Left lung (tissue), 4 donors: ENCODE measurements at regions not wholly inside any gene's neighbourhood (a gene's known extent, or its start where the extent isn't known, plus 50 kb on each side); places are given as distances from the start of the nearest gene placed in this dataset.

Experiments
- ATAC-seq: fragments of 200-7000 bp; cut with Tn5 transposase; one replicate; pipeline ENCODE4 v1.9.1; 2020; ENCODE audit warnings: moderate library complexity
- DNase-seq, 4 donors: peaks; one replicate each; pipeline ENCODE4 v3.0.0-alpha.2; 2013 to 2020
- H3K27ac ChIP-seq, 2 donors: fragments of 200-600 bp; sonication (generic) in 1 of 2; one replicate each; pipeline versions ENCODE4 v1.5.0 to v1.8.0; 2020 to 2021
- H3K27me3 ChIP-seq, 2 donors: fragments of 200-600 bp; sonication (generic) in 1 of 2; one replicate each; pipeline versions ENCODE4 v1.5.0 to v1.8.0; 2020 to 2021
- H3K36me3 ChIP-seq, 2 donors: fragments of 200-600 bp; sonication (generic) in 1 of 2; one replicate each; pipeline versions ENCODE4 v1.5.0 to v1.8.0; 2020 to 2021
- H3K4me1 ChIP-seq, 2 donors: fragments of 200-600 bp; one replicate each; pipeline ENCODE4 v1.8.0; 2021
- H3K4me3 ChIP-seq, 2 donors: fragments of 200-600 bp; sonication (generic) in 1 of 2; one replicate each; pipeline versions ENCODE4 v1.5.0 to v1.8.0; 2020 to 2021; ENCODE audit warnings: mild to moderate bottlenecking in 1 of 2
- H3K9me3 ChIP-seq, 2 donors: fragments of 200-600 bp; sonication (generic) in 1 of 2; one replicate each; pipeline versions ENCODE4 v1.5.0 to v1.8.0; 2020 to 2021
- CTCF ChIP-seq, 2 donors: fragments of 200-600 bp; sonication (generic) in 1 of 2; IDR thresholded peaks; one replicate each; pipeline versions ENCODE4 v1.5.0 to v1.8.0; 2021; ENCODE audit warnings: antibody characterized with exemption in 2 of 2
- intact Hi-C, 2 donors: fragments of 100-400 bp; cut with DNase I; formaldehyde crosslinking; loops; one replicate each; pipeline versions ENCODE4 v1.11.2 to v1.14.2; 2022
- donor health status: DM: no; HTN: yes; CAD: no.
- donor health status: DM: no; HTN: no; CAD: no.

- no peak for TF ChIP-seq CTCF (IDR thresholded peaks at IDR 0.05)
- intact Hi-C loops = loop anchor here in 1 of 2 donors (5.0 kb wide), 1 partner anchor 366 kb away; no protein-coding TSS in a partner anchor
- Histone ChIP-seq H3K4me3 (no peak overlapping the region), H3K27ac (no peak overlapping the region), H3K27me3 (peaks cover 0 to 5% of the 10 kb centered on the region in 2 donors), H3K9me3 (no peaks in the 10 kb centered on the region), H3K4me1 (peaks cover 0 to 8% of the 10 kb centered on the region in 2 donors), H3K36me3 (no peaks in the 10 kb centered on the region)
- ATAC-seq (no peak), DNase-seq (no peak)
These were observed 86.0 kb downstream of the SPP2 start for GRCh38 chr2:234136461-234136860.

DNA sequence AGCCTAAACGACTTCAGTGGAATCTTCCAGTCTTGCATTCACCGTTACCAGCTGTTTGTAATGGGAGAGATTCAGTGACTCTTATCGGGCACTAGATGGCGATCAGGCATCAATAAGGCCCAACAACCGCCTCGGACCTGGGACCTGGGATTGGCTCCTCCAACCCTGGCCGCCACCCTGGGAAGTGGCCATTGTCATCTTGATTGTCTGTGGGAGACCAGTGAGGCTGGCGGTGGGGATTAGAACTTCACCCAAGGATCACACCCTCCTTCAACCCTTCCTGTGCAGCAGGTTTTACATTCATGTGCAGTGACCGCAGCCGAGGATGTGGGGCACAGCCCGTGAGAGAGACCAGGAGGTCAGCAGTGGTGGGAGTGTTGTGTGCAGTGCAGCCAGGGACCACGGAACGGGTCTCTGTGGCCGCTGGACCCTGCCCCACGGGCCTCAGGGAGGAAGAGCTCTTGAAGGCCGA is 85.3 kb downstream of the SPP2 start:
- Histone ChIP-seq H3K4me1 (peaks cover 0 to 8% of the 10 kb centered on the region in 2 donors), H3K9me3 (no peaks in the 10 kb centered on the region), H3K36me3 (no peaks in the 10 kb centered on the region), H3K27me3 (peaks cover 0 to 5% of the 10 kb centered on the region in 2 donors), H3K27ac (no peak overlapping the region), H3K4me3 (no peak overlapping the region)
- ATAC-seq = peak; percentile 90
- peak; percentile 74 to 78 for TF ChIP-seq CTCF (IDR thresholded peaks at IDR 0.05)
- intact Hi-C loops = loop anchor here in 1 of 2 donors (5.0 kb wide), 1 partner anchor 367 kb away; no protein-coding TSS in a partner anchor
- peak; percentile 42 to 78 (median 70) for DNase-seq

DNA sequence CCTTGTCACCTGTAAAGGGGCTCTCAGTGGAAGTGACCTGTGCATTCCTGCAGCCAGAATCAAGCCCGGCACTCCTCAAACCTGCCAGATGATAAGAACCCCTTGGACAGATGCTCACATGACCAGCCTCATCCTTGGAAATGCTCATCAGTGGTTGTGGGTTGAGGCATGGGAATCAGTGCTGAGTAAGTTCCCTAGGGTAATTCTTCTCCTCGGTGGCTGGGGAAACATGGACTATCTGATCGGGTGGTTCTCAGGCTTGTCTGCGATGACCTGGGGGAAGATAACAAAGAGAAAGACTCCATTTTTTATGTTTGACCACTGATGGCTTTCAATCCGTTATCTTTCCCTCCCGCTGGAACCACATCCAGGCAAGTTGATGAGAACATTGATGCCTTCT is 84.0 kb downstream of the SPP2 start:
- no peak for ATAC-seq
- intact Hi-C loops = no loop called here
- Histone ChIP-seq H3K27me3 (peaks cover 0 to 5% of the 10 kb centered on the region in 2 donors), H3K27ac (no peak overlapping the region), H3K4me1 (peaks cover 0 to 8% of the 10 kb centered on the region in 2 donors), H3K4me3 (no peak overlapping the region), H3K9me3 (no peaks in the 10 kb centered on the region), H3K36me3 (no peaks in the 10 kb centered on the region)
- DNase-seq = no peak
- no peak for TF ChIP-seq CTCF (IDR thresholded peaks at IDR 0.05)

DNA sequence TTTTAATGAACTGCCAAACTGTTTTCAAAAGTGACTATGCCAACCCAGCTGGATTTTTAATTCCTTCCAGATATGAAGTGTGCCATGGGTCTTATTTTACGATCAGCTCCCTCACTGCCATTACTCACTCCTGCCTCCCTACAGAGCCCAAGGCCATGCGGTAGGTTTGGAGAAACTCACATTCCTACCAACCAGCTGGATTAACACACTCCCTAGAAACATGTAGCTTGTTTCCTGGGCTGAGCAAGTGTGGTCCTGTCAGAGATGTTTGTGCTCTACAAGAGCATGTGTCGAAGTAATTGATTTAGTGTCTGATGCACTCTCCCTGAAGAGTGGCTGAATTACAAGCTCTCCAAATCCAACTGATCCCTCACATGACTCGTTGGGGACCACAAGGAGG is 82.5 kb downstream of the SPP2 start:
- Histone ChIP-seq H3K27me3 (peaks cover 0 to 5% of the 10 kb centered on the region in 2 donors), H3K4me3 (no peak overlapping the region), H3K36me3 (no peaks in the 10 kb centered on the region), H3K4me1 (peaks cover 0 to 8% of the 10 kb centered on the region in 2 donors), H3K27ac (no peak overlapping the region), H3K9me3 (no peaks in the 10 kb centered on the region)
- no peak for DNase-seq
- ATAC-seq = no peak
- intact Hi-C loops = no loop called here
- no peak for TF ChIP-seq CTCF (IDR thresholded peaks at IDR 0.05)

- Histone ChIP-seq H3K4me1 (peaks cover 0 to 5% of the 10 kb centered on the region in 2 donors), H3K27me3 (peaks cover 0 to 5% of the 10 kb centered on the region in 2 donors), H3K4me3 (no peak overlapping the region), H3K36me3 (no peaks in the 10 kb centered on the region), H3K9me3 (no peaks in the 10 kb centered on the region), H3K27ac (no peak overlapping the region)
- intact Hi-C loops = no loop called here
- ATAC-seq = peak; percentile 72
- peak in 1 of 4 donors; percentile 18 for DNase-seq
- TF ChIP-seq CTCF (IDR thresholded peaks at IDR 0.05) = no peak
These were observed 80.3 kb downstream of the SPP2 start for GRCh38 chr2:234130777-234131181.
